ENCODE measurements at regions not wholly inside any gene's neighbourhood (a gene's known extent, or its start where the extent isn't known, plus 50 kb on each side); places are given as distances from the start of the nearest gene placed in this dataset.
"Not testable (repeated sequence)": the region's sequence is repeated elsewhere in the genome, so short reads cannot be mapped to it uniquely, and the experiment has no call there.

DNA sequence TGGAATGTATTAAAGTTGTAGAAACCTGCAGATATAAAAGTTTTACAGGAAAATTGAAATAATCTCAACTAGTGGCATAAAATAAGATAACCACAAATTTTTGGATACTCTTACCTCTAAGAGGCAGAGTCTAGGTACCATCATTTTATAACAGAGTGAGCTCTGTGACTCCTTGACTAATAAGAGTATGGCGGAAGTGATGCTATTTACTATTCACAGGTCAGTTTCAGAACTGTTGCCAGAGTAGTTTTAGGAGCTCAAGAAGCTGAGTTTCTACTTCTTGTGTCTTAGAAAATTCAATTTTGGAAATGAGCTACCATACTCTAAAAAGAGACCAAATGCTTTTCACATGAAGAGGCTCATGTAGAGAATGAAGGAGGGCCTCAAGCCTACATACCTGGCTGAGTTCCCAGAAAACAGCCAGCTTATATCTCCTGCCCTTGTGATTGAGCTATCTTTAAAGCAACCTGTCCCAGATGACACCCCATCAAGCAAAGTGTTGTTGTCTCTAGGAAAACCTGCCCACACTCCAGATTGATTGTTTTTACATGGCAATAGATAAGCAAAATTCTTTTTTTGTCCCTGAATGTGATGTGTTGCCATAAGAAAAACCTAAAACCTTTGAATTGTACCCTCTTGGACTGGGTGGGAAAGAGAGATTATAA, 712.8 kb upstream of the CNTN5 start:
- DNase-seq (ENCODE audit: low spot score): no peak

DNA sequence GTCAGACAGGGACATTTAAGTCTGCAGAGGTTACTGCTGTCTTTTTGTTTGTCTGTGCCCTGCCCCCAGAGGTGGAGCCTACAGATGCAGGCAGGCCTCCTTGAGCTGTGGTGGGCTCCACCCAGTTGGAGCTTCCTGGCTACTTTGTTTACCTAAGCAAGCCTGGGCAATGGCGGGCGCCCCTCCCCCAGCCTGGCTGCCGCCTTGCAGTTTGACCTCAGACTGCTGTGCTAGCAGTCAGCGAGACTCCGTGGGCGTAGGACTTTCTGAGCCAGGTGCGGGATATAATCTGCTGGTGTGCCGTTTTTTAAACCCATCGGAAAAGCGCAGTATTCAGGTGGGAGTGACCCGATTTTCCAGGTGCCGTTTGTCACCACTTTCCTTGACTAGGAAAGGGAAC, 690.4 kb upstream of the CNTN5 start:
- not testable (repeated sequence) for DNase-seq (ENCODE audit: low spot score)

- DNase-seq (ENCODE audit: low spot score): no peak
These were observed 662.2 kb upstream of the CNTN5 start for GRCh38 chr11:98358551-98358950.

GRCh38 chr11:98365190-98365589, 655.6 kb upstream of the CNTN5 start:
- no peak for DNase-seq (ENCODE audit: low spot score)

DNA sequence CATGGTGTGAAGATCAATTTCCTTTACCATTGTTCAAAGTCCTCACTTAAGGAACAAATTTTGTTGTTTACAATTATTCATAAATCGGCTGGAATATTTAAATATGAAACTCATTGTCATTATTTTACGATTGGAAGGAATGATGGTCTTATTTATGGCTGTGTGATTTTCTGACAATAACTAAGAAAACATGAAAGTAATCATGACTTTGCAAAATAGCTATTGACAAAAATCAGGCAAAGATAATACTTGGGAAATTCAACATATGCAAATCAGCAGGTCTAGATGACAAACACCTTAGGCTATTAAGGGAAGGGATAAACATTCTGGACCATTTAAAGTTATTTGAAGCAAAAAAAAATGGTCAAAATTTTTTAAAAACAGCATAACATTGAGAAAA, 654.8 kb upstream of the CNTN5 start:
- no peak for DNase-seq (ENCODE audit: low spot score)

DNA sequence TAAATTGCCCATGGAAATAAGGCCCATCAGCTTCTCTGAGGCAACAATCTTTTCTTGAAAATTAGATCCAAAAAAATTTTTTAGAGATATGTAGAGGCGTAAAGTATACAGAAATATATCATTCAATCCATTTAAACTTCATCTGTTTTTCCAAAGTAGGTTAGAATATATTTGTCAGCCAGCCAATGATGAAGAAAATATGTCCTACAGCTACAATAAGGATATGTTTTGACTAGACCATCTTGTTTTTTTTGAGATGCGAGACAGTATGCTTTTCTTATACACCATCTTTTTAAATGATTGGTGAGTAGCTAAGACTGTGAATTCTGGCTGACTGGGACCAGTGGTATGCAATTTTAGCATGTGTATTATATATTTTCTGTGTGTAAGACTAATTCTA, 630.4 kb upstream of the CNTN5 start:
- no peak for DNase-seq (ENCODE audit: low spot score)

GRCh38 chr11:98394500-98394899, 626.2 kb upstream of the CNTN5 start:
- not testable (repeated sequence) for DNase-seq (ENCODE audit: low spot score)

GRCh38 chr11:98398508-98398907, 622.2 kb upstream of the CNTN5 start:
- no peak for DNase-seq (ENCODE audit: low spot score)

DNA sequence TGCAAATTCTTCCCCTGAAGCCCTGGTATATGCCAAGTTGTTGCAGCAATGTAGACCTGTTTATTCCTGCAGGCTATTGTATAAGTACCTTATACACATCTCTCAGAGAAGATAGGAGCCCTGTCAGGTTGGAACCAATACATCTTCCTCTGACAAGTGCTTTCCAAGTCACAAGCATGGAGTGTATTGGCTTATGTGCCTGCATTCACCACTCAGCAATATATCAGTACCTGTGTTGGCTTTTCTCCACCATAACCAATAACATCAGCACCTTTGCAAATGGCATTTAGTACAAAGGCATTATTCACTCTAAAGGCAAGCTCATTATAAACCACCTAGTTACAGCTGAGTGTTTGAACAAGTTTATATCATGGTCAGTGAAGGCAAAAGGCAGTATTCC, 611.7 kb upstream of the CNTN5 start:
- no peak for DNase-seq (ENCODE audit: low spot score)

- no peak for DNase-seq (ENCODE audit: low spot score)
These were observed 609.0 kb upstream of the CNTN5 start for GRCh38 chr11:98411777-98412176.

DNA sequence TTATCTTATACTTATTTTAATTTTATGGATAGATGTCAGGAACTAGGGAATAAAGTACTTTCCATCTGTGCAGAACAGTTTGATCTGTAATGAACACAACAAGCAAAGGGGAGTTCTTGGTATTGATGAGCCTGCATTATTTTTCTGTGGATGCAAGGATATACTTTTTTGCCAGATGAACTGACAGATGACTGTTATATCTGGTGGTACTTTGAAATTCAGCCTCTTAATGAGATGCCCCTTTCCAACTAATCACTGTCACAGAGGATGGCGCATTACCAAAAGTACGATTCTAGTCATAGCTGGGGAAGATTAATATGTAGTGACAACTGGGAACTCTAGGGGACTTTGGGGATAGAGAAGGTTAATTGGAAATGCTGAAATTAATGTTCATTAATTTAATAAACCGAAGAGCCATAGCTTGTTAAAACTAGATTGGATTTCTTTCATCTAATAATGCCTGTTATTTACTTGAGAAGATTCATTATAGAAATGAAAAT, 603.4 kb upstream of the CNTN5 start:
- no peak for DNase-seq (ENCODE audit: low spot score)

DNA sequence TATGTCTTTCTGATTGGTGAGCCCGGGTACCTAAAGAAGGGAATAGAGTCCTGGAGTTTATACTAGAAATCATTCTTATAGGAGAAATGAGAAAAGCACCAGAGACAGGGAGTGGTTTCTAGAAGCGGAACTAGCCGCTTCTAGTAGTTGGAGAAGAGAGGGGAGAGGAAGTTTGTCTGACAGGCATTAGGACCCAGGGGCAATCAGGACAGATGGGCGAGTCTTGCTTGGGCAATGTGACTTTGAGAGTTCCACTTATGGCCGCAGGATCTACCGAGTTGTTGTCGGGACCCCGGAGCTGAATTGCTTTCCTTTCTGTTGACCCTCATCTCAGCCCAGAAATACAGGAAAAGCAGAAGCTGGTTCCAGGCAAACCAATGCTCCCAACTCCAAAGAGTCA, 596.8 kb upstream of the CNTN5 start:
- DNase-seq (ENCODE audit: low spot score): no peak

DNA sequence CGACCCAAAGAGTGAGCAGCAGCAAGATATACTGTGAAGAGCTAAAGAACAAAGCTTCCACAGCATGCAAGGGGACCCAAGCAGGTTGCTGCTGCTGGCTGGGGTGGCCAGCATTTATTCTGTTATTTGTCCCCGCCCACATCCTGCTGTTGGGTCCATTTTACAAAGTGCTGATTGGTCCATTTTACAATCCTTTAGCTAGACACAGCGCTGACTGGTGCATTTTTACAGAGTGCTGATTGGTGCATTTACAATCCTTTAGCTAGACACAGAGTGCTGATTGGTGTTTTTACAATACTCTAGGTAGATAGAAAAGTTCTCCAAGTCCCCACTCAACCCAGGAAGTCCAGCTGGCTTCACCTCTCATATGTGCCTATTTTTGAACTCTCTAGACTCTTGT, 596.0 kb upstream of the CNTN5 start:
- not testable (repeated sequence) for DNase-seq (ENCODE audit: low spot score)

DNA sequence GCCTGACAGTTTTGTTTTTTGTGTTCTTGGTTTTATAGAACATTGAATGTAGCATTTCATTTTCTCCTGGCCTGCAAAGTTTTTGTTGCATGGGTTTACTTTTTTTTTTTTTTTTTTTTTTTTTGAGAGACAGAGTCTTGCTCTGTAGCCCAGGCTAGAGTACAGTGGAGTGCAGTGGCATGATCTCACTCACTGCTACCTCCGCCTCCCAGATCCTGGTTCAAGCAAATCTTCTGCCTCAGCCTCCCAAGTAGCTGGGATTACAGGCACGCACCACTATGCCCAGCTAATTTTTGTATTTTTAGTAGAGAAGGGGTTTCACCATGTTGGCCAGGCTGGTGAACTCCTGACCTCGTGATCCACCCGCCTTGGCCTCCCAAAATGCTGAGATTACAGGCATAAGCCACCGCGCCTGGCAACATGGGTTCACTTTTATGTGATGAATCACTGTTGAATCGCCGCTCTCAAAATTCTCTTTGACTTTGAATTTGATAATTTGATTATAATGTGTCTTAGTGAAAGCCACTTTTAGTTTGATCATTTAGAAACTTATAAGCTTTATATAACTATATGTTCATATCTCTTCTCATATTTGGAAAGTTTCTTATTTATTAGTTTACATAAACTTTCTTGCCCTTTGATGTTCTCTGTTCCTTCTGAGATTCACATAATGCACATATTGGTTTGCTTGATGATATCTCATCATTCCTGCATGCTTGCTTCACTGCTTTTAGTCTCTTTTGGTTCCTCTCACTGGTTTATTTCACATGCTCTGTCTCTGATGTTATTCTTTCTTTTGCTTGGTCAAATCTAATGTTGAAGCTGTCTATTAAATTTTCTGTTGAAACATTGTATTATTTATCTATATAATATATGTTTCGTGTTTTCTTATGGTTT, 589.0 kb upstream of the CNTN5 start:
- no peak for DNase-seq (ENCODE audit: low spot score)

- no peak for DNase-seq (ENCODE audit: low spot score)
These were observed 586.5 kb upstream of the CNTN5 start for GRCh38 chr11:98434296-98434695.

DNA sequence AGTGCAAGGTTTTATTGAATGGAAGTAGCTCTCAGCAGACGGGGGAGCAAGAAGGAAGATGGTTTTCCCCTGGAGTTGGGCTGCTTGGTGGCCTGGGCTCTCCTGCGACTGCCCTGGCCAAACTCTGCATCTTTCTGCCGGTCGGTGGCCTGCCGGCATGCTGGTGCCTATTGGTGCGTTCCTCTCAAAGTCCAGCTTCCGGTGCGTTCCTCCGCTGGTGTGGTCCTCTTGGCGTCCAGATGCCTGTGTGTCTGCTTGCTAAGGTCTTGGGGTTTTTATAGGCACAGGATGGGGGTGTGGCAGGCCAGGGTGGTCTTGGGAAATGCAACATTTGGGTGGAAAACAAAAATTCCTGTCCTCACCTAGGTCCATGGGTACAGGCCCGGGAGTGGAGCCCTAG, 567.4 kb upstream of the CNTN5 start:
- DNase-seq (ENCODE audit: low spot score): no peak

- no peak for DNase-seq (ENCODE audit: low spot score)
These were observed 565.0 kb upstream of the CNTN5 start for GRCh38 chr11:98455500-98456307.

- no peak for DNase-seq (ENCODE audit: low spot score)
These were observed 564.5 kb upstream of the CNTN5 start for GRCh38 chr11:98456308-98456680.

DNA sequence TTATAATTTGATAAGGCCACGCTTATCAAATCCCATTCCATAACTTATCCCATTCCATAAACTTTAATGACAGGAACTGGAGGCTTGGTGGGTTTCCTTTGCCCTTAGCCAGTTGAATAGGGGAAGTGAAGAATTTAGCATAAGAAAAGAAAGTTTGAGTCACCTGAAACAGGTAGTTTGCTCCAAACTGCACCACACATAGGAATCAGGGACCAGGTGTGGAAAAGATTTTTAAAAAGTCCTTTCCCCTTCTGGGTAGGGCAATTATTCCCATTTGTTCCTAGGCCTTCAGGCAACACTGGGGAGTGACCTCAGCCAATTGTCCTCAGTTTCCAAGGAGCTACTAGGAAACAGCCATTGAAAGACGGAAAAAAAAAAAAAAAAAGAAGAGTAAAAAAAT, 525.7 kb upstream of the CNTN5 start:
- no peak for DNase-seq (ENCODE audit: low spot score)

GRCh38 chr11:98495601-98496000, 525.1 kb upstream of the CNTN5 start:
- no peak for DNase-seq (ENCODE audit: low spot score)

DNA sequence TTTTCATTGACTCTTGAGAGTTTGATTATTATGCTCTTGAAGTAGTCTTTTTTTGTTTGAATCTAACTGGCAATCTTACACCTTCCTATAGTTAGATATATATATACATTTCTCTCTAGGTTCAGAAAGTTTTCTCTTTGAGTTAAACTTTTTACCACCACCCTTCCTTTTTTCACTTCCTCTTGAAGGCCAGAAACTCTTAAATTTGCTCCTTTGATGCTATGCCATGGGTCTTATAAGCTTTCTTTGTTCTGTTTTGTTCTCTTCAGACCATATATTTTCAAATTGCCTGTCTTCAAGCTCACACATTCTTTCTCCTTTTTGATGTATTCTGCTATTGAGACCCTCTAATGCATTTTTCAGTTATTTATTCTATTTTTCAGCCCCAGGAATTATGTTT, 513.5 kb upstream of the CNTN5 start:
- DNase-seq (ENCODE audit: low spot score): no peak

DNA sequence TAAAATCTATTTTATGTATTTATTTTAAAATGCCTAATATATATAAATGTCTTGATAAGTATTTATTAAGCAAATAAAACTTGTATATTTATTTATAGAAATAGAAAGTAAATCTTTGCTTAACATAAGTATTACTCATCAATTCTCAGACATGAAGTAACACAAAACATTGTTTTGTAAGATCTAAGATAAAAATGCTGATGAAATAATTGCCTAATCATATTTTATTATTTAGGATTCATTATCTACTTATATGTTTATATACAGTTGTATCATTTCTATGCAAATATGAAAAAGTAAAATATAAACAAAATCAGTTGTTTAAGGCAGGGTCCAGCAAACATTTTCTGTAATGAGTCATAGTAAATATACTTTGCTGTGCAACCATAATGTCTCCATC, 507.8 kb upstream of the CNTN5 start:
- DNase-seq (ENCODE audit: low spot score): no peak

Data from SK-N-DZ (cell line).